ENCODE measurements at regions not wholly inside any gene's neighbourhood (a gene's known extent, or its start where the extent isn't known, plus 50 kb on each side); places are given as distances from the start of the nearest gene placed in this dataset.

DNA sequence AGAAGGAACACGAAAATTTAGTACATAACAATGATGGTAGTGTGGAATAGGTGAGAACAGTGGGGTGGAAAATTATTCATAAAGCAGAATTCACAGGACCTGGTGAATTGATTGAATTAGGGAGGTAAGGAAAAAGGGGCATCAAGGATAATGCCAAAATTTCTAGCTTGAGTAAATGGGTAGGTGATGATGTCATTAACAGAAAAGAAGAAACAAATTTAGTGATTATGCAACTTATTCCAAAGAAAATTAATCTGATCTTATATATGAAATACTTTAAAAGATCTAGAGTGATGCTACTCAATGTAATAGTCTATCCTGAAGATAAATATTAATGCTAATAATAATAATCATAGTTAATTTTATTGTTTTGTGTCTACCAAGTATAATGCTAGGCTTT lies 544.6 kb upstream of the LMCD1 start:
- no peak overlapping the region for H3K4me2 ChIP-seq (ENCODE audit: low read length)
- H3K14ac ChIP-seq (ENCODE audit: low read length): no peak overlapping the region
- H3K23ac ChIP-seq (ENCODE audit: low read length): no peak overlapping the region
- peaks cover 2% of the 10 kb centered on the region for H3K9me3 ChIP-seq (ENCODE audit: insufficient read depth, low read depth, low read length)
- no peak overlapping the region for H2BK12ac ChIP-seq (ENCODE audit: low read length)
- no peak overlapping the region for H2BK120ac ChIP-seq (ENCODE audit: insufficient read depth, low read length, poor library complexity)
- no peak overlapping the region for H4K91ac ChIP-seq (ENCODE audit: low read depth, low read length)
- no peak overlapping the region for H3K4ac ChIP-seq (ENCODE audit: low read depth, low read length)
- H3K36me3 ChIP-seq (ENCODE audit: control insufficient read depth in 1 of 2, insufficient read depth in 2 of 2, low read length in 2 of 2): no peaks in the 10 kb centered on the region
- no peak overlapping the region for H3K18ac ChIP-seq (ENCODE audit: low read length)
- H2AK5ac ChIP-seq (ENCODE audit: low read length): no peak overlapping the region
- no peaks in the 10 kb centered on the region for H3K79me2 ChIP-seq (ENCODE audit: control insufficient read depth, insufficient read depth, low read length, poor library complexity)
- peaks cover 2% of the 10 kb centered on the region for H3K79me1 ChIP-seq (ENCODE audit: low read length)
- no peaks in the 10 kb centered on the region for H3K27me3 ChIP-seq (ENCODE audit: insufficient read depth, low read length)
- WGBS (ENCODE audit: extremely low coverage, insufficient coverage, insufficient read length): no CpG with 5 or more reads among the region's 1 CpG
- H3K4me3 ChIP-seq (ENCODE audit: low read depth, low read length): no peak overlapping the region
- no peak overlapping the region for H2BK5ac ChIP-seq (ENCODE audit: low read depth, low read length, poor library complexity)
- H3K4me1 ChIP-seq (ENCODE audit: control insufficient read depth in 1 of 2, insufficient read depth in 2 of 2, low read length in 2 of 2): peaks cover 0 to 5% of the 10 kb centered on the region in 2 experiments
- no peak overlapping the region for H2AFZ ChIP-seq (ENCODE audit: insufficient read depth, low read length, poor library complexity)
- H3K9ac ChIP-seq (ENCODE audit: low read length): no peak overlapping the region
- H4K8ac ChIP-seq (ENCODE audit: low read depth, low read length): no peak overlapping the region
- no peak for DNase-seq
- no peak overlapping the region for H4K12ac ChIP-seq (ENCODE audit: low read depth, low read length)
- H3K27ac ChIP-seq (ENCODE audit: low read depth, low read length): no peak overlapping the region

DNA sequence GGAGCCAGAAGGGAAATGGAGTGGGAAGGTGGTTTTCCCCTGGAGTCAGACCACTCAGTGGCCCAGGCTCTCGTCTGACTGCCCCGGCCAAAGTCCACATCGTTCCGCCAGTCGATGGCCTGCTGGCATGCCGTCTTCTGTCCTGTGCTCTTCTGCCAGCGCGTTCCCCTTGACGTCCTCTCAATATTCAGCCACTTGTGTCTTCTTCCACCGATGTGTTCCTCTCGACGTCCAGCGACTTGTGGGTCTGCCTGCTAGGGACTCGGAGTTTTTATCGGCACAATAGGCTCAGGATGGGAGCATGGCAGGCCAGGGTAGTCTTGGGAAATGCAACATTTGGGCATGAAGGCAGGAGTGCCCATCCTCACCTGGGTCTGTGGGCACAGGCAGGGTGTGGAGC lies 542.5 kb upstream of the LMCD1 start:
- Histone ChIP-seq H2BK12ac (ENCODE audit: low read length) (no peak overlapping the region), H4K12ac (ENCODE audit: low read depth, low read length) (no peak overlapping the region), H3K27me3 (ENCODE audit: insufficient read depth, low read length) (no peaks in the 10 kb centered on the region), H3K4me2 (ENCODE audit: low read length) (no peak overlapping the region), H3K79me1 (ENCODE audit: low read length) (peaks cover 2% of the 10 kb centered on the region), H3K4ac (ENCODE audit: low read depth, low read length) (no peak overlapping the region), H3K27ac (ENCODE audit: low read depth, low read length) (no peak overlapping the region), H2AFZ (ENCODE audit: insufficient read depth, low read length, poor library complexity) (no peak overlapping the region), H3K9me3 (ENCODE audit: insufficient read depth, low read depth, low read length) (peaks cover 2% of the 10 kb centered on the region), H3K23ac (ENCODE audit: low read length) (no peak overlapping the region), H2AK5ac (ENCODE audit: low read length) (no peak overlapping the region), H3K36me3 (ENCODE audit: control insufficient read depth in 1 of 2, insufficient read depth in 2 of 2, low read length in 2 of 2) (no peaks in the 10 kb centered on the region), H2BK5ac (ENCODE audit: low read depth, low read length, poor library complexity) (no peak overlapping the region), H3K14ac (ENCODE audit: low read length) (no peak overlapping the region), H4K8ac (ENCODE audit: low read depth, low read length) (no peak overlapping the region), H3K4me1 (ENCODE audit: control insufficient read depth in 1 of 2, insufficient read depth in 2 of 2, low read length in 2 of 2) (no peaks in the 10 kb centered on the region), H3K18ac (ENCODE audit: low read length) (no peak overlapping the region), H3K4me3 (ENCODE audit: low read depth, low read length) (no peak overlapping the region), H3K9ac (ENCODE audit: low read length) (no peak overlapping the region), H3K79me2 (ENCODE audit: control insufficient read depth, insufficient read depth, low read length, poor library complexity) (no peaks in the 10 kb centered on the region), H4K91ac (ENCODE audit: low read depth, low read length) (no peak overlapping the region), H2BK120ac (ENCODE audit: insufficient read depth, low read length, poor library complexity) (no peak overlapping the region)
- no peak for DNase-seq
- no CpG with 5 or more reads among the region's 15 CpGs for WGBS (ENCODE audit: extremely low coverage, insufficient coverage, insufficient read length)

DNA sequence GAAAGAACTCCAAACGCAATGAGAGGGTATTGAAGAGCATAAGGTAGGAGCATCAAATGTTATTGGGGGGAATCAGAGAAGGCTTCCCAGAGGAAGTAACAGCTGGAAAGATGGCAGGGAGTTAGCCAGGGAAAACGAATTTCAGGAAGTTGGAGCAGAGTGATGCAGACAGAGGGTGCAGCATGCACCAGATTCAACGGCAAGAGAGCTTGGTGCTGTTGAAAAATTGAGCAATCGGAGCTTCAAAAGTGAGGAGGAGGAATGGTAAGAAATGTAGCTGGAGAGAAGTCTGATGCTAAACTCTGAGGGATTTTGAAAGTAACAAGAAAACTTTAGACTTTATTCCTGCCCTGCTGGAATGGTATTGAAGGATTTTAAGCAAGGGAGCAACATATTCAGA lies 541.0 kb upstream of the LMCD1 start:
- no peak overlapping the region for H4K91ac ChIP-seq (ENCODE audit: low read depth, low read length)
- H2BK5ac ChIP-seq (ENCODE audit: low read depth, low read length, poor library complexity): no peak overlapping the region
- no peak overlapping the region for H3K4me3 ChIP-seq (ENCODE audit: low read depth, low read length)
- no peaks in the 10 kb centered on the region for H3K79me1 ChIP-seq (ENCODE audit: low read length)
- no peak overlapping the region for H3K4ac ChIP-seq (ENCODE audit: low read depth, low read length)
- no peaks in the 10 kb centered on the region for H3K79me2 ChIP-seq (ENCODE audit: control insufficient read depth, insufficient read depth, low read length, poor library complexity)
- H3K4me1 ChIP-seq (ENCODE audit: control insufficient read depth in 1 of 2, insufficient read depth in 2 of 2, low read length in 2 of 2): no peaks in the 10 kb centered on the region
- H4K8ac ChIP-seq (ENCODE audit: low read depth, low read length): no peak overlapping the region
- no peak overlapping the region for H2BK12ac ChIP-seq (ENCODE audit: low read length)
- no peak overlapping the region for H2AK5ac ChIP-seq (ENCODE audit: low read length)
- H3K4me2 ChIP-seq (ENCODE audit: low read length): no peak overlapping the region
- no peak overlapping the region for H3K9ac ChIP-seq (ENCODE audit: low read length)
- no peak overlapping the region for H3K23ac ChIP-seq (ENCODE audit: low read length)
- no peak overlapping the region for H3K18ac ChIP-seq (ENCODE audit: low read length)
- no peaks in the 10 kb centered on the region for H3K36me3 ChIP-seq (ENCODE audit: control insufficient read depth in 1 of 2, insufficient read depth in 2 of 2, low read length in 2 of 2)
- no CpG with 5 or more reads among the region's 4 CpGs for WGBS (ENCODE audit: extremely low coverage, insufficient coverage, insufficient read length)
- no peak overlapping the region for H4K12ac ChIP-seq (ENCODE audit: low read depth, low read length)
- no peak overlapping the region for H2AFZ ChIP-seq (ENCODE audit: insufficient read depth, low read length, poor library complexity)
- peaks cover 2% of the 10 kb centered on the region for H3K9me3 ChIP-seq (ENCODE audit: insufficient read depth, low read depth, low read length)
- no peak overlapping the region for H3K14ac ChIP-seq (ENCODE audit: low read length)
- H3K27ac ChIP-seq (ENCODE audit: low read depth, low read length): no peak overlapping the region
- H3K27me3 ChIP-seq (ENCODE audit: insufficient read depth, low read length): no peaks in the 10 kb centered on the region
- no peak overlapping the region for H2BK120ac ChIP-seq (ENCODE audit: insufficient read depth, low read length, poor library complexity)
- no peak for DNase-seq

DNA sequence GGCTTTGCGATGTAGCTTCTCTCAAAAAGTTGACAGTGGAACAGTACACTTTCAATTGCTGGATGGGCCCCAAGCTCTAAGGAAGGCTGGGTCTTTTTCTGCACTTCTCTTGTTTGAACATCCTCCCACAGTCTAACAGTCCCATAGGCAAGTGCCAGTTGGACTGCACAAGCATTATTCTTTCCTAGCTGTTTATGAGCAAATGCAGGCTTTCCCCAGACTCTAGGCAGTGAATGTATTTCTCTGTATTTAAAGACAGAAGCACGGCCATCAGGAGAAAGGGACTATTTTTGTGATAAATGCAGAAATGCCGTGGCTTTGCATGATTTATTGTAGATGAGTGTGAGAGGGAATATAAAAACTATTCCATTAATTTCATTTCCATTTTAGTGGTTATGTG lies 539.3 kb upstream of the LMCD1 start:
- H2BK120ac ChIP-seq (ENCODE audit: insufficient read depth, low read length, poor library complexity): no peak overlapping the region
- no peak overlapping the region for H3K4me2 ChIP-seq (ENCODE audit: low read length)
- H4K12ac ChIP-seq (ENCODE audit: low read depth, low read length): no peak overlapping the region
- H3K79me1 ChIP-seq (ENCODE audit: low read length): no peaks in the 10 kb centered on the region
- no peaks in the 10 kb centered on the region for H3K27me3 ChIP-seq (ENCODE audit: insufficient read depth, low read length)
- H2BK5ac ChIP-seq (ENCODE audit: low read depth, low read length, poor library complexity): no peak overlapping the region
- DNase-seq: no peak
- H3K23ac ChIP-seq (ENCODE audit: low read length): no peak overlapping the region
- H3K4me1 ChIP-seq (ENCODE audit: control insufficient read depth in 1 of 2, insufficient read depth in 2 of 2, low read length in 2 of 2): no peaks in the 10 kb centered on the region
- no peak overlapping the region for H2BK12ac ChIP-seq (ENCODE audit: low read length)
- H4K91ac ChIP-seq (ENCODE audit: low read depth, low read length): no peak overlapping the region
- H4K8ac ChIP-seq (ENCODE audit: low read depth, low read length): no peak overlapping the region
- H3K79me2 ChIP-seq (ENCODE audit: control insufficient read depth, insufficient read depth, low read length, poor library complexity): no peaks in the 10 kb centered on the region
- H3K9ac ChIP-seq (ENCODE audit: low read length): no peak overlapping the region
- H3K4ac ChIP-seq (ENCODE audit: low read depth, low read length): no peak overlapping the region
- H3K14ac ChIP-seq (ENCODE audit: low read length): no peak overlapping the region
- H2AFZ ChIP-seq (ENCODE audit: insufficient read depth, low read length, poor library complexity): no peak overlapping the region
- no peak overlapping the region for H2AK5ac ChIP-seq (ENCODE audit: low read length)
- WGBS (ENCODE audit: extremely low coverage, insufficient coverage, insufficient read length): no CpG with 5 or more reads among the region's 3 CpGs
- peaks cover 2% of the 10 kb centered on the region for H3K9me3 ChIP-seq (ENCODE audit: insufficient read depth, low read depth, low read length)
- no peak overlapping the region for H3K18ac ChIP-seq (ENCODE audit: low read length)
- no peak overlapping the region for H3K27ac ChIP-seq (ENCODE audit: low read depth, low read length)
- H3K36me3 ChIP-seq (ENCODE audit: control insufficient read depth in 1 of 2, insufficient read depth in 2 of 2, low read length in 2 of 2): no peaks in the 10 kb centered on the region
- no peak overlapping the region for H3K4me3 ChIP-seq (ENCODE audit: low read depth, low read length)

All from trophoblast cell (in vitro differentiated cells and primary cell).